ENCODE measurements at regions not wholly inside any gene's neighbourhood (a gene's known extent, or its start where the extent isn't known, plus 50 kb on each side); places are given as distances from the start of the nearest gene placed in this dataset.

GRCh38 chr4:16977081-16977480 is 78.6 kb upstream of the LDB2 start:
- TF ChIP-seq EZH2 (IDR thresholded peaks at IDR 0.05; ENCODE audit: borderline replicate concordance, low read depth, low read length, poor library complexity, severe bottlenecking) (no peak), CTCF (conservative IDR thresholded peaks at IDR 0.05; ENCODE audit: low read depth, low read length) (no peak)
